RWPE2 (cell line): ENCODE measurements at regions not wholly inside any gene's neighbourhood (a gene's known extent, or its start where the extent isn't known, plus 50 kb on each side); places are given as distances from the start of the nearest gene placed in this dataset.

ENCODE experiments used
- ATAC-seq: fragments of 200-7000 bp; cut with Tn5 transposase; 3 replicates; pipeline ENCODE4 v1.9.1; 2021; ENCODE audit warnings: low read depth
- DNase-seq: peaks from one replicate; pipeline ENCODE4 v3.0.0-alpha.2; 2020; ENCODE audit warnings: low spot score
- H3K27ac ChIP-seq: fragments of 450-650 bp; 2 replicates; pipeline ENCODE4 v1.5.1; 2017; ENCODE audit warnings: mild to moderate bottlenecking; ENCODE audit not compliant: poor library complexity, severe bottlenecking
- H3K27me3 ChIP-seq: fragments of 250-450 bp; sonication (Bioruptor Pico); 2 replicates; pipeline ENCODE4 v1.5.1; 2021; ENCODE audit warnings: mild to moderate bottlenecking, moderate library complexity; ENCODE audit not compliant: insufficient read depth, poor library complexity, severe bottlenecking
- H3K36me3 ChIP-seq: fragments of 250-450 bp; sonication (Bioruptor Pico); 2 replicates; pipeline ENCODE4 v1.5.1; 2020; ENCODE audit warnings: low read depth, mild to moderate bottlenecking, moderate library complexity
- H3K4me1 ChIP-seq: fragments of 250-450 bp; sonication (Bioruptor Pico); 2 replicates; pipeline ENCODE4 v1.5.1; 2021; ENCODE audit warnings: mild to moderate bottlenecking, moderate library complexity; ENCODE audit not compliant: insufficient read depth, poor library complexity, severe bottlenecking
- H3K4me3 ChIP-seq: fragments of 250-450 bp; sonication (Bioruptor Pico); 2 replicates; pipeline ENCODE4 v1.5.1; 2021; ENCODE audit warnings: mild to moderate bottlenecking, moderate library complexity; ENCODE audit not compliant: severe bottlenecking
- H3K9me3 ChIP-seq: fragments of 250-450 bp; sonication (Bioruptor Pico); 2 replicates; pipeline ENCODE4 v1.5.1; 2021; ENCODE audit warnings: mild to moderate bottlenecking, moderate library complexity; ENCODE audit not compliant: severe bottlenecking
- CTCF ChIP-seq: fragments of 450-650 bp; IDR thresholded peaks from one replicate; pipeline ENCODE4 v1.5.1; 2017; ENCODE audit warnings: mild to moderate bottlenecking, moderate library complexity; ENCODE audit not compliant: poor library complexity, severe bottlenecking

- Histone ChIP-seq H3K9me3 (no peaks in the 10 kb centered on the region), H3K4me3 (no peak overlapping the region), H3K4me1 (no peaks in the 10 kb centered on the region), H3K27me3 (no peaks in the 10 kb centered on the region), H3K36me3 (no peaks in the 10 kb centered on the region), H3K27ac (no peak overlapping the region)
- TF ChIP-seq CTCF = no peak
- DNase-seq = no peak
- no peak for ATAC-seq
Observed at GRCh38 chr7:81209059-81209458, 290.2 kb upstream of the SEMA3C start.

GRCh38 chr7:81207801-81208200, 288.9 kb upstream of the SEMA3C start:
- no peak for DNase-seq
- no peak for TF ChIP-seq CTCF
- ATAC-seq = no peak
- no peaks in the 10 kb centered on the region for H3K9me3 ChIP-seq
- no peaks in the 10 kb centered on the region for H3K4me1 ChIP-seq
- H3K27me3 ChIP-seq = no peaks in the 10 kb centered on the region
- no peak overlapping the region for H3K27ac ChIP-seq
- no peaks in the 10 kb centered on the region for H3K36me3 ChIP-seq
- H3K4me3 ChIP-seq = no peak overlapping the region

- DNase-seq (no peak), ATAC-seq (no peak)
- TF ChIP-seq CTCF = no peak
- Histone ChIP-seq H3K4me1 (no peaks in the 10 kb centered on the region), H3K27ac (no peak overlapping the region), H3K4me3 (no peak overlapping the region), H3K27me3 (no peaks in the 10 kb centered on the region), H3K36me3 (no peaks in the 10 kb centered on the region), H3K9me3 (no peaks in the 10 kb centered on the region)
Observed at GRCh38 chr7:81206667-81207360, 288.0 kb upstream of the SEMA3C start.

- ATAC-seq (no peak), DNase-seq (no peak)
- H3K27ac ChIP-seq = no peak overlapping the region
- no peaks in the 10 kb centered on the region for H3K27me3 ChIP-seq
- H3K4me1 ChIP-seq = no peaks in the 10 kb centered on the region
- H3K4me3 ChIP-seq = no peak overlapping the region
- TF ChIP-seq CTCF = no peak
- no peaks in the 10 kb centered on the region for H3K9me3 ChIP-seq
- no peaks in the 10 kb centered on the region for H3K36me3 ChIP-seq
Observed at GRCh38 chr7:81206217-81206616, 287.4 kb upstream of the SEMA3C start.

- Histone ChIP-seq H3K36me3 (no peaks in the 10 kb centered on the region), H3K27ac (no peak overlapping the region), H3K4me1 (no peaks in the 10 kb centered on the region), H3K9me3 (no peaks in the 10 kb centered on the region), H3K4me3 (no peak overlapping the region), H3K27me3 (no peaks in the 10 kb centered on the region)
- DNase-seq = no peak
- ATAC-seq = no peak
- TF ChIP-seq CTCF = no peak
Observed at GRCh38 chr7:81201188-81201587, 282.3 kb upstream of the SEMA3C start.
